Mesenchymal stem cell (in vitro differentiated cells and primary cell): ENCODE measurements at regions not wholly inside any gene's neighbourhood (a gene's known extent, or its start where the extent isn't known, plus 50 kb on each side); places are given as distances from the start of the nearest gene placed in this dataset.

Source experiments
- DNase-seq: peaks from one replicate; pipeline ENCODE4 v3.0.0-alpha.2; 2013
- H2AFZ ChIP-seq: one replicate; pipeline ENCODE4 v1.6.1; 2013; ENCODE audit warnings: low read depth, mild to moderate bottlenecking, control low read depth, inconsistent platforms, low read length, moderate library complexity
- H2AK5ac ChIP-seq: 2 replicates; pipeline ENCODE4 v1.6.1; 2013; ENCODE audit warnings: low read length, moderate library complexity, mild to moderate bottlenecking, inconsistent platforms; ENCODE audit not compliant: severe bottlenecking
- H2BK120ac ChIP-seq: one replicate; pipeline ENCODE4 v1.6.1; 2013; ENCODE audit warnings: low read depth, mild to moderate bottlenecking, inconsistent platforms, low read length, moderate library complexity
- H2BK12ac ChIP-seq, 2 experiments: one replicate each; pipeline ENCODE4 v1.6.1; 2013; ENCODE audit warnings: inconsistent platforms in 2 of 2, low read length in 2 of 2, mild to moderate bottlenecking in 2 of 2, moderate library complexity in 2 of 2, control low read depth in 1 of 2
- H2BK15ac ChIP-seq: one replicate; pipeline ENCODE4 v1.6.1; 2013; ENCODE audit warnings: mild to moderate bottlenecking, low read depth, inconsistent platforms; ENCODE audit not compliant: poor library complexity, severe bottlenecking
- H2BK5ac ChIP-seq: 2 replicates; pipeline ENCODE4 v1.6.1; 2013; ENCODE audit warnings: low read depth, mild to moderate bottlenecking, low read length, control low read depth, inconsistent platforms; ENCODE audit not compliant: poor library complexity, severe bottlenecking
- H3K14ac ChIP-seq, 2 experiments: one replicate each; pipeline ENCODE4 v1.6.1; 2013; ENCODE audit warnings: inconsistent platforms in 2 of 2, low read length in 2 of 2, control low read depth in 1 of 2, mild to moderate bottlenecking in 1 of 2, moderate library complexity in 1 of 2
- H3K18ac ChIP-seq, 2 experiments: one replicate each; pipeline ENCODE4 v1.6.1; 2013; ENCODE audit warnings: inconsistent platforms in 2 of 2, low read length in 2 of 2, control low read depth in 1 of 2, low read depth in 1 of 2, mild to moderate bottlenecking in 1 of 2
- H3K23ac ChIP-seq, 2 experiments: one replicate each; pipeline ENCODE4 v1.6.1; 2013; ENCODE audit warnings: inconsistent platforms in 2 of 2, low read length in 2 of 2, mild to moderate bottlenecking in 2 of 2, moderate library complexity in 2 of 2, control low read depth in 1 of 2
- H3K27ac ChIP-seq: 2 replicates; pipeline ENCODE4 v1.5.1; 2013; ENCODE audit warnings: mild to moderate bottlenecking, moderate library complexity, low read length, control low read depth, inconsistent platforms; ENCODE audit not compliant: poor library complexity, severe bottlenecking
- H3K27me3 ChIP-seq, 2 experiments: 2 replicates each; pipeline versions ENCODE4 v1.6.1 to v1.7.0; 2013; ENCODE audit warnings: low read length in 2 of 2, mild to moderate bottlenecking in 2 of 2, moderate library complexity in 2 of 2, control low read depth in 1 of 2, inconsistent platforms in 1 of 2; ENCODE audit not compliant: control insufficient read depth in 1 of 2, insufficient read depth in 1 of 2
- H3K36me3 ChIP-seq, 2 experiments: 2 replicates each; pipeline versions ENCODE4 v1.6.1 to v1.7.0; 2013; ENCODE audit warnings: low read length in 2 of 2, control low read depth in 1 of 2, inconsistent platforms in 1 of 2, low read depth in 1 of 2, mild to moderate bottlenecking in 1 of 2; ENCODE audit not compliant: insufficient read depth in 2 of 2, control insufficient read depth in 1 of 2
- H3K4ac ChIP-seq, 2 experiments: one replicate each; pipeline ENCODE4 v1.6.1; 2013; ENCODE audit warnings: inconsistent platforms in 2 of 2, low read length in 2 of 2, mild to moderate bottlenecking in 2 of 2, moderate library complexity in 2 of 2, control low read depth in 1 of 2, low read depth in 1 of 2
- H3K4me1 ChIP-seq: 2 replicates; pipeline ENCODE4 v1.6.1; 2013; ENCODE audit warnings: low read depth, low read length, control low read depth; ENCODE audit not compliant: control insufficient read depth, insufficient read depth
- H3K4me2 ChIP-seq: 2 replicates; pipeline ENCODE4 v1.6.1; 2013; ENCODE audit warnings: low read length, mild to moderate bottlenecking, inconsistent platforms; ENCODE audit not compliant: poor library complexity, severe bottlenecking
- H3K4me3 ChIP-seq, 2 experiments: 2 replicates each; pipeline versions ENCODE4 v1.5.1 to v1.7.0; 2013; ENCODE audit warnings: low read length in 2 of 2, mild to moderate bottlenecking in 2 of 2, control low read depth in 1 of 2, low read depth in 1 of 2; ENCODE audit not compliant: insufficient read depth in 1 of 2
- H3K79me1 ChIP-seq: replicated peaks from 2 replicates; pipeline ENCODE4 v1.6.1; 2013; ENCODE audit warnings: mild to moderate bottlenecking, control low read depth, low read length, inconsistent platforms; ENCODE audit not compliant: poor library complexity, severe bottlenecking
- H3K9ac ChIP-seq: 2 replicates; pipeline ENCODE4 v1.7.0; 2013; ENCODE audit warnings: mild to moderate bottlenecking, low read length, moderate library complexity
- H3K9me3 ChIP-seq: 2 replicates; pipeline ENCODE4 v1.7.0; 2013; ENCODE audit warnings: mild to moderate bottlenecking, low read length; ENCODE audit not compliant: control insufficient read depth
- H4K8ac ChIP-seq: one replicate; pipeline ENCODE4 v1.6.1; 2013; ENCODE audit warnings: inconsistent platforms, mild to moderate bottlenecking, low read length, moderate library complexity
- H4K91ac ChIP-seq: one replicate; pipeline ENCODE4 v1.6.1; 2013; ENCODE audit warnings: mild to moderate bottlenecking, low read length, inconsistent platforms
- WGBS: methylation state at CpG from one replicate; pipeline ENCODE4 v1.1.7; 2013; ENCODE audit warnings: mixed read lengths; 5-methylcytosine and 5-hydroxymethylcytosine counted together

- H3K9ac ChIP-seq: no peak overlapping the region
- H3K18ac ChIP-seq: no peak overlapping the region
- no peak overlapping the region for H3K27ac ChIP-seq
- H3K27me3 ChIP-seq: no peaks in the 10 kb centered on the region
- H2BK15ac ChIP-seq: no peak overlapping the region
- no peak overlapping the region for H3K4ac ChIP-seq
- no peaks in the 10 kb centered on the region for H3K79me1 ChIP-seq
- no peak overlapping the region for H3K23ac ChIP-seq
- no peak overlapping the region for H2BK120ac ChIP-seq
- no peak overlapping the region for H2AK5ac ChIP-seq
- no peak overlapping the region for H3K4me3 ChIP-seq
- WGBS: 43% methylated on average over 2 of the region's 4 CpGs
- no peaks in the 10 kb centered on the region for H3K9me3 ChIP-seq
- H3K14ac ChIP-seq: no peak overlapping the region
- H2BK12ac ChIP-seq: no peak overlapping the region
- no peak overlapping the region for H4K8ac ChIP-seq
- no peaks in the 10 kb centered on the region for H3K4me1 ChIP-seq
- no peak overlapping the region for H2BK5ac ChIP-seq
- H3K36me3 ChIP-seq: no peaks in the 10 kb centered on the region
- no peak overlapping the region for H4K91ac ChIP-seq
- no peak for DNase-seq
- H2AFZ ChIP-seq: no peak overlapping the region
- no peak overlapping the region for H3K4me2 ChIP-seq
These were observed 84.1 kb upstream of the PLPP4 start for GRCh38 chr10:120372917-120373316.

GRCh38 chr10:120375666-120376065 lies 81.4 kb upstream of the PLPP4 start:
- no peak overlapping the region for H3K4ac ChIP-seq
- WGBS: 85% methylated on average over 2 of the region's 4 CpGs

GRCh38 chr10:120381931-120382330 lies 75.1 kb upstream of the PLPP4 start:
- no peak overlapping the region for H3K9ac ChIP-seq
- H3K4me1 ChIP-seq: no peaks in the 10 kb centered on the region
- H2BK15ac ChIP-seq: no peak overlapping the region
- H2BK120ac ChIP-seq: no peak overlapping the region
- no peaks in the 10 kb centered on the region for H3K36me3 ChIP-seq
- no peak overlapping the region for H3K27ac ChIP-seq
- DNase-seq: no peak
- H3K79me1 ChIP-seq: no peaks in the 10 kb centered on the region
- 84% methylated on average over 6 of the region's 7 CpGs for WGBS
- H3K23ac ChIP-seq: no peak overlapping the region
- no peak overlapping the region for H4K91ac ChIP-seq
- H2AFZ ChIP-seq: no peak overlapping the region
- no peak overlapping the region for H2AK5ac ChIP-seq
- no peak overlapping the region for H2BK12ac ChIP-seq
- no peak overlapping the region for H3K4me3 ChIP-seq
- H4K8ac ChIP-seq: no peak overlapping the region
- no peak overlapping the region for H3K4ac ChIP-seq
- H3K18ac ChIP-seq: no peak overlapping the region
- no peaks in the 10 kb centered on the region for H3K9me3 ChIP-seq
- H2BK5ac ChIP-seq: no peak overlapping the region
- H3K27me3 ChIP-seq: no peaks in the 10 kb centered on the region
- no peak overlapping the region for H3K14ac ChIP-seq
- no peak overlapping the region for H3K4me2 ChIP-seq

More at GRCh38 chr10:120375666-120376065, 81.4 kb upstream of the PLPP4 start:
- no peak overlapping the region for H2BK12ac ChIP-seq
- H3K14ac ChIP-seq: no peak overlapping the region
- H3K4me3 ChIP-seq: no peak overlapping the region
- no peak overlapping the region for H2BK120ac ChIP-seq
- no peak overlapping the region for H4K8ac ChIP-seq
- no peak for DNase-seq
- no peak overlapping the region for H3K23ac ChIP-seq
- H3K79me1 ChIP-seq: no peaks in the 10 kb centered on the region
- no peaks in the 10 kb centered on the region for H3K9me3 ChIP-seq
- H2AFZ ChIP-seq: no peak overlapping the region
- H3K4me1 ChIP-seq: no peaks in the 10 kb centered on the region
- no peaks in the 10 kb centered on the region for H3K36me3 ChIP-seq
- no peak overlapping the region for H2BK5ac ChIP-seq
- no peak overlapping the region for H3K4me2 ChIP-seq
- H3K27ac ChIP-seq: no peak overlapping the region
- H3K27me3 ChIP-seq: no peaks in the 10 kb centered on the region
- no peak overlapping the region for H2BK15ac ChIP-seq
- no peak overlapping the region for H3K18ac ChIP-seq
- no peak overlapping the region for H2AK5ac ChIP-seq
- no peak overlapping the region for H3K9ac ChIP-seq
- no peak overlapping the region for H4K91ac ChIP-seq

GRCh38 chr10:120382360-120382759 lies 74.7 kb upstream of the PLPP4 start:
- no peak overlapping the region for H3K23ac ChIP-seq
- no peaks in the 10 kb centered on the region for H3K9me3 ChIP-seq
- no peak overlapping the region for H2AK5ac ChIP-seq
- no peak overlapping the region for H3K4ac ChIP-seq
- H3K4me3 ChIP-seq: no peak overlapping the region
- H3K36me3 ChIP-seq: no peaks in the 10 kb centered on the region
- H2BK15ac ChIP-seq: no peak overlapping the region
- no peak overlapping the region for H3K18ac ChIP-seq
- no peak overlapping the region for H4K8ac ChIP-seq
- H4K91ac ChIP-seq: no peak overlapping the region
- H3K79me1 ChIP-seq: no peaks in the 10 kb centered on the region
- WGBS: 100% methylated on average over 1 of the region's 1 CpG
- no peak overlapping the region for H3K14ac ChIP-seq
- H3K27ac ChIP-seq: no peak overlapping the region
- no peaks in the 10 kb centered on the region for H3K4me1 ChIP-seq
- no peak overlapping the region for H3K9ac ChIP-seq
- H2BK120ac ChIP-seq: no peak overlapping the region
- no peaks in the 10 kb centered on the region for H3K27me3 ChIP-seq
- H2BK12ac ChIP-seq: no peak overlapping the region
- no peak for DNase-seq
- H2AFZ ChIP-seq: no peak overlapping the region
- H3K4me2 ChIP-seq: no peak overlapping the region
- H2BK5ac ChIP-seq: no peak overlapping the region
